IMR-90 (cell line): ENCODE measurements at regions not wholly inside any gene's neighbourhood (a gene's known extent, or its start where the extent isn't known, plus 50 kb on each side); places are given as distances from the start of the nearest gene placed in this dataset.

Experiments used
- ATAC-seq: fragments of 200-7000 bp; cut with Tn5 transposase; 2 replicates; pipeline ENCODE4 v1.9.1; 2020; ENCODE audit warnings: low read depth, mild to moderate bottlenecking, moderate library complexity
- BruUV-seq: library from RNA; stranded (reverse); fragments of 400-500 nt; replicated peaks from 2 replicates; lab custom pipeline; 2021; lab: Mats Ljungman, UMichigan
- CTCF ChIA-PET: fragments of 300-600 bp; formaldehyde crosslinking; extraction: SDS; loops from one replicate; lab custom pipeline; 2021; ENCODE audit warnings: antibody characterized with exemption; lab: Yijun Ruan, JAX
- POLR2A ChIA-PET: fragments of 300-600 bp; sonication (Branson Sonifier 250); formaldehyde crosslinking; loops from one replicate; lab custom pipeline; 2022; ENCODE audit warnings: antibody characterized with exemption; ENCODE audit not compliant: unreplicated experiment; lab: Charles Lee
- DNase-seq: peaks from one replicate; pipeline ENCODE4 v3.0.0; 2013
- H2AFZ ChIP-seq: replicated peaks from 2 replicates; pipeline ENCODE3; 2013; ENCODE audit warnings: low read length, mild to moderate bottlenecking; ENCODE audit not compliant: poor library complexity
- H2AK5ac ChIP-seq: 2 replicates; pipeline ENCODE4 v1.6.1; 2013; ENCODE audit warnings: low read depth, low read length, inconsistent platforms
- H2AK9ac ChIP-seq: replicated peaks from 2 replicates; pipeline ENCODE3; 2013; ENCODE audit warnings: mild to moderate bottlenecking, low read depth, low read length, moderate library complexity; ENCODE audit not compliant: poor library complexity
- H2BK120ac ChIP-seq: 2 replicates; pipeline ENCODE4 v1.6.1; 2013; ENCODE audit warnings: low read depth, low read length, inconsistent platforms
- H2BK15ac ChIP-seq: 3 replicates; pipeline ENCODE4 v1.6.1; 2013; ENCODE audit warnings: low read depth, low read length, inconsistent platforms
- H2BK20ac ChIP-seq: 2 replicates; pipeline ENCODE4 v1.6.1; 2013; ENCODE audit warnings: low read depth, mild to moderate bottlenecking, inconsistent platforms, low read length, moderate library complexity
- H2BK5ac ChIP-seq: 2 replicates; pipeline ENCODE4 v1.6.1; 2013; ENCODE audit warnings: mild to moderate bottlenecking, low read depth, low read length, inconsistent platforms; ENCODE audit not compliant: poor library complexity, severe bottlenecking
- H3K14ac ChIP-seq: replicated peaks from 2 replicates; pipeline ENCODE4 v1.6.1; 2013; ENCODE audit warnings: low read depth, low read length, inconsistent platforms
- H3K18ac ChIP-seq: 2 replicates; pipeline ENCODE4 v1.6.1; 2013; ENCODE audit warnings: low read depth, low read length, control low read depth
- H3K23ac ChIP-seq: 2 replicates; pipeline ENCODE4 v1.6.1; 2013; ENCODE audit warnings: low read depth, low read length, inconsistent platforms
- H3K27ac ChIP-seq: 2 replicates; pipeline ENCODE4 v1.5.1; 2013; ENCODE audit warnings: mild to moderate bottlenecking, control low read depth, low read length; ENCODE audit not compliant: insufficient read depth
- H3K27me3 ChIP-seq: 2 replicates; pipeline ENCODE4 v1.6.1; 2013; ENCODE audit warnings: low read length; ENCODE audit not compliant: control insufficient read depth, insufficient read depth
- H3K36me3 ChIP-seq: 2 replicates; pipeline ENCODE4 v1.6.1; 2013; ENCODE audit warnings: low read length, mixed read lengths; ENCODE audit not compliant: control insufficient read depth, insufficient read depth
- H3K4ac ChIP-seq: 2 replicates; pipeline ENCODE4 v1.6.1; 2013; ENCODE audit warnings: low read depth, low read length, inconsistent platforms
- H3K4me1 ChIP-seq: 2 replicates; pipeline ENCODE4 v1.6.1; 2013; ENCODE audit warnings: low read length, mixed read lengths; ENCODE audit not compliant: control insufficient read depth, insufficient read depth
- H3K4me2 ChIP-seq: 2 replicates; pipeline ENCODE4 v1.6.1; 2013; ENCODE audit warnings: low read depth, mild to moderate bottlenecking, control low read depth, low read length, moderate library complexity
- H3K4me3 ChIP-seq: 2 replicates; pipeline ENCODE4 v1.5.1; 2013; ENCODE audit warnings: low read depth, mild to moderate bottlenecking, control low read depth, low read length, moderate library complexity; ENCODE audit not compliant: insufficient read depth
- H3K56ac ChIP-seq: 2 replicates; pipeline ENCODE4 v1.6.1; 2013; ENCODE audit warnings: low read length, inconsistent platforms; ENCODE audit not compliant: insufficient read depth; ENCODE audit errors: extremely low read depth
- H3K79me1 ChIP-seq, 2 experiments: 2 replicates each; pipeline ENCODE4 v1.6.1; 2013; ENCODE audit warnings: low read length in 2 of 2, inconsistent platforms in 1 of 2, low read depth in 1 of 2
- H3K9ac ChIP-seq: 2 replicates; pipeline ENCODE4 v1.6.1; 2013; ENCODE audit warnings: low read depth, low read length, control low read depth
- H3K9me1 ChIP-seq: 2 replicates; pipeline ENCODE4 v1.6.1; 2013; ENCODE audit warnings: low read length, inconsistent platforms; ENCODE audit not compliant: insufficient read depth
- H3K9me3 ChIP-seq: 2 replicates; pipeline ENCODE4 v1.6.1; 2013; ENCODE audit warnings: low read length; ENCODE audit not compliant: control insufficient read depth, insufficient read depth
- H4K20me1 ChIP-seq: 2 replicates; pipeline ENCODE4 v1.6.1; 2013; ENCODE audit warnings: low read length, inconsistent platforms; ENCODE audit not compliant: insufficient read depth
- H4K5ac ChIP-seq: 2 replicates; pipeline ENCODE4 v1.6.1; 2013; ENCODE audit warnings: mild to moderate bottlenecking, low read depth, low read length, control low read depth
- H4K8ac ChIP-seq, 2 experiments: 2 replicates each; pipeline ENCODE4 v1.6.1; 2013; ENCODE audit warnings: low read depth in 2 of 2, low read length in 2 of 2, control low read depth in 1 of 2, inconsistent platforms in 1 of 2
- H4K91ac ChIP-seq: 2 replicates; pipeline ENCODE4 v1.6.1; 2013; ENCODE audit warnings: low read depth, low read length, inconsistent platforms; ENCODE audit not compliant: insufficient read depth
- BHLHE40 ChIP-seq: fragments of 150-350 bp; IDR thresholded peaks from 2 replicates; pipeline ENCODE4 v1.6.1; 2016; ENCODE audit warnings: mild to moderate bottlenecking, low read depth, low read length
- CEBPB ChIP-seq: IDR thresholded peaks from 2 replicates; pipeline ENCODE4 v1.6.1; 2012; ENCODE audit warnings: low read depth, low read length, improper control_type of control experiment
- CHD1 ChIP-seq: IDR thresholded peaks from 2 replicates; pipeline ENCODE4 v1.6.1; 2012; ENCODE audit warnings: low read depth, low read length, improper control_type of control experiment
- FOS ChIP-seq: fragments of 150-350 bp; IDR thresholded peaks from 2 replicates; pipeline ENCODE4 v1.6.1; 2016; ENCODE audit warnings: low read depth, low read length
- MAFK ChIP-seq: IDR thresholded peaks from 2 replicates; pipeline ENCODE4 v1.6.1; 2012; ENCODE audit warnings: low read depth, low read length, improper control_type of control experiment
- MAZ ChIP-seq: IDR thresholded peaks from 2 replicates; pipeline ENCODE4 v1.6.1; 2012; ENCODE audit warnings: low read depth, mild to moderate bottlenecking, low read length, improper control_type of control experiment, moderate library complexity, borderline replicate concordance
- MXI1 ChIP-seq: IDR thresholded peaks from 2 replicates; pipeline ENCODE4 v1.6.1; 2012; ENCODE audit warnings: low read depth, mild to moderate bottlenecking, low read length, moderate library complexity, borderline replicate concordance
- NFE2L2 ChIP-seq: fragments of 150-350 bp; IDR thresholded peaks from 2 replicates; pipeline ENCODE4 v1.6.1; 2016; ENCODE audit warnings: low read depth, mild to moderate bottlenecking, low read length
- POLR2A ChIP-seq: IDR thresholded peaks from 2 replicates; pipeline ENCODE4 v1.6.1; 2012; ENCODE audit warnings: mild to moderate bottlenecking, low read depth, low read length
- RAD21 ChIP-seq: IDR thresholded peaks from 2 replicates; pipeline ENCODE4 v1.6.1; 2012; ENCODE audit warnings: low read length, improper control_type of control experiment
- RCOR1 ChIP-seq: IDR thresholded peaks from 2 replicates; pipeline ENCODE4 v1.6.1; 2012; ENCODE audit warnings: mild to moderate bottlenecking, low read length, improper control_type of control experiment; ENCODE audit not compliant: insufficient replicate concordance
- RFX5 ChIP-seq: IDR thresholded peaks from 2 replicates; pipeline ENCODE4 v1.8.0; 2012; ENCODE audit warnings: low read depth, mild to moderate bottlenecking, low read length, moderate library complexity
- SMC3 ChIP-seq: fragments of 150-350 bp; IDR thresholded peaks from 2 replicates; pipeline ENCODE4 v1.6.1; 2016; ENCODE audit warnings: low read depth, mild to moderate bottlenecking, antibody characterized with exemption, low read length, moderate library complexity
- USF2 ChIP-seq: fragments of 150-350 bp; IDR thresholded peaks from 2 replicates; pipeline ENCODE4 v1.6.1; 2017; ENCODE audit warnings: mild to moderate bottlenecking, antibody characterized with exemption, low read length, low read depth
- WGBS, 2 experiments: methylation state at CpG; one replicate each; pipeline versions ENCODE4 v1.1.5 to v1.1.7; 2013; ENCODE audit warnings: missing lambda C conversion rate in 2 of 2; ENCODE audit not compliant: insufficient read length in 1 of 2; ENCODE audit errors: extremely low coverage in 2 of 2; 5-methylcytosine and 5-hydroxymethylcytosine counted together
- dilution Hi-C: fragments of 300-500 bp; cut with HindIII; formaldehyde crosslinking; loops from one replicate; pipeline ENCODE4 v1.14.3; 2018; ENCODE audit warnings: low sequenced_read_pairs; ENCODE audit not compliant: unreplicated experiment
- in situ Hi-C: fragments of 300-500 bp; cut with MboI; formaldehyde crosslinking; loops from 3 replicates; pipeline ENCODE4 v1.14.3; 2019; ENCODE audit warnings: low sequenced_read_pairs, inconsistent platforms, mixed read lengths
- intact Hi-C: fragments of 100-400 bp; cut with micrococcal nuclease; formaldehyde crosslinking; loops from 2 replicates; pipeline ENCODE4 v1.10.0; 2022
- TF ChIP-seq, protein P1 (sequence below): fragments of 150-350 bp; IDR thresholded peaks from 2 replicates; pipeline ENCODE4 v1.6.1; 2016; ENCODE audit warnings: low read depth, mild to moderate bottlenecking, low read length, moderate library complexity, borderline replicate concordance
- TF ChIP-seq, protein P2 (sequence below): conservative IDR thresholded peaks from 2 replicates; pipeline ENCODE4 v1.5.1; 2012; ENCODE audit warnings: mild to moderate bottlenecking, low read depth, low read length, improper control_type of control experiment

DNA sequence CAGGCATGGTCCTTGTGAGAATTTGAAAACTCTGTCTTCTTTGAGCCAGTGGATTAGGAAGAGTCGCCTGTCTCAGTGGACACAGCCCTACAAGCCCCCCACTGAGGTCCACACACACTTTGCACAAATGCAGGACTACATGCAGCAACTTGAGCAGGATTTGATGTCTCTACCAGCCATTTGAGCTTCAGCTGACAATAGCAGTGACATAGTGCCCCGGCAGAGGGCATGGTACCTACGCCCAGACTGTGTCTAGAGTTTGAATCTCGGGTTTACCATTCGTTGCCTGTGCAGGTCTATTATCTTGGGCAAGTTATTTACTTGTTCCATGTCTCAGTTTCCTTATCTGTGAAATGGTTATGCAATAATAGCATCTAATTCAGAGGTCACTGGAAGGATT, 580.1 kb downstream of the TFAP2B start:
- Histone ChIP-seq H3K9ac (no peak overlapping the region), H3K4me1 (no peaks in the 10 kb centered on the region), H2AFZ (no peak overlapping the region), H2BK20ac (no peak overlapping the region), H4K20me1 (no peaks in the 10 kb centered on the region), H3K9me3 (peaks cover 5% of the 10 kb centered on the region; the same call in 1 of the 2 replicates), H3K18ac (no peak overlapping the region), H3K14ac (no peak overlapping the region), H3K4ac (no peak overlapping the region), H3K27me3 (no peaks in the 10 kb centered on the region), H2AK9ac (no peak overlapping the region), H4K5ac (no peak overlapping the region), H2BK15ac (no peak overlapping the region), H3K4me2 (no peak overlapping the region), H4K91ac (no peak overlapping the region), H2BK120ac (no peak overlapping the region), H2AK5ac (no peak overlapping the region), H4K8ac (no peak overlapping the region), H3K79me1 (no peaks in the 10 kb centered on the region), H3K9me1 (no peaks in the 10 kb centered on the region), H3K36me3 (no peaks in the 10 kb centered on the region), H3K27ac (no peak overlapping the region), H2BK5ac (no peak overlapping the region), H3K4me3 (no peak overlapping the region), H3K56ac (no peak overlapping the region), H3K23ac (no peak overlapping the region)
- ChIA-PET CTCF (no interaction called here), POLR2A (no interaction called here)
- BruUV-seq = no TSS peak
- in situ Hi-C loops (no loop called here), intact Hi-C loops (no loop called here), dilution Hi-C loops (no loop called here)
- DNase-seq (no peak), ATAC-seq (no peak)
- TF ChIP-seq POLR2A = no peak
- no peak for TF ChIP-seq MXI1
- TF ChIP-seq CEBPB = no peak
- no peak for TF ChIP-seq MAZ
- no peak for TF ChIP-seq CHD1
- no peak for TF ChIP-seq RAD21
- no peak for TF ChIP-seq SMC3
- TF ChIP-seq NFE2L2 = no peak
- TF ChIP-seq RCOR1 = no peak
- no peak for TF ChIP-seq BHLHE40
- TF ChIP-seq, protein P1, sequence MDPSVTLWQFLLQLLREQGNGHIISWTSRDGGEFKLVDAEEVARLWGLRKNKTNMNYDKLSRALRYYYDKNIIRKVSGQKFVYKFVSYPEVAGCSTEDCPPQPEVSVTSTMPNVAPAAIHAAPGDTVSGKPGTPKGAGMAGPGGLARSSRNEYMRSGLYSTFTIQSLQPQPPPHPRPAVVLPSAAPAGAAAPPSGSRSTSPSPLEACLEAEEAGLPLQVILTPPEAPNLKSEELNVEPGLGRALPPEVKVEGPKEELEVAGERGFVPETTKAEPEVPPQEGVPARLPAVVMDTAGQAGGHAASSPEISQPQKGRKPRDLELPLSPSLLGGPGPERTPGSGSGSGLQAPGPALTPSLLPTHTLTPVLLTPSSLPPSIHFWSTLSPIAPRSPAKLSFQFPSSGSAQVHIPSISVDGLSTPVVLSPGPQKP = no peak
- TF ChIP-seq MAFK = no peak
- no peak for TF ChIP-seq FOS
- TF ChIP-seq, protein P2, sequence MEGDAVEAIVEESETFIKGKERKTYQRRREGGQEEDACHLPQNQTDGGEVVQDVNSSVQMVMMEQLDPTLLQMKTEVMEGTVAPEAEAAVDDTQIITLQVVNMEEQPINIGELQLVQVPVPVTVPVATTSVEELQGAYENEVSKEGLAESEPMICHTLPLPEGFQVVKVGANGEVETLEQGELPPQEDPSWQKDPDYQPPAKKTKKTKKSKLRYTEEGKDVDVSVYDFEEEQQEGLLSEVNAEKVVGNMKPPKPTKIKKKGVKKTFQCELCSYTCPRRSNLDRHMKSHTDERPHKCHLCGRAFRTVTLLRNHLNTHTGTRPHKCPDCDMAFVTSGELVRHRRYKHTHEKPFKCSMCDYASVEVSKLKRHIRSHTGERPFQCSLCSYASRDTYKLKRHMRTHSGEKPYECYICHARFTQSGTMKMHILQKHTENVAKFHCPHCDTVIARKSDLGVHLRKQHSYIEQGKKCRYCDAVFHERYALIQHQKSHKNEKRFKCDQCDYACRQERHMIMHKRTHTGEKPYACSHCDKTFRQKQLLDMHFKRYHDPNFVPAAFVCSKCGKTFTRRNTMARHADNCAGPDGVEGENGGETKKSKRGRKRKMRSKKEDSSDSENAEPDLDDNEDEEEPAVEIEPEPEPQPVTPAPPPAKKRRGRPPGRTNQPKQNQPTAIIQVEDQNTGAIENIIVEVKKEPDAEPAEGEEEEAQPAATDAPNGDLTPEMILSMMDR = no peak
- no peak for TF ChIP-seq RFX5
- no peak for TF ChIP-seq USF2
- no CpG with 5 or more reads among the region's 5 CpGs for WGBS, 2 experiments
